ENCODE measurements at regions not wholly inside any gene's neighbourhood (a gene's known extent, or its start where the extent isn't known, plus 50 kb on each side); places are given as distances from the start of the nearest gene placed in this dataset.

- CTCF ChIA-PET, result no interaction called here
- H3K4me1 ChIP-seq (ENCODE audit: control insufficient read depth in 1 of 2, extremely low read depth in 1 of 2, insufficient read depth in 2 of 2, low read length in 2 of 2), result no peaks in the 10 kb centered on the region
- ATAC-seq (replicated peaks in 1 of 4) (no peak), DNase-seq (no peak)
- H3K36me3 Mint-ChIP-seq, result no peaks in the 10 kb centered on the region
- H3K36me3 ChIP-seq (ENCODE audit: control insufficient read depth in 2 of 2, extremely low read depth in 1 of 2, insufficient read depth in 1 of 2, low read length in 1 of 2), result no peaks in the 10 kb centered on the region
- H3K4me3 ChIP-seq (ENCODE audit: control insufficient read depth in 1 of 2, extremely low read depth in 1 of 2, low read length in 1 of 2), result no peak overlapping the region
- no peak overlapping the region for H3K27ac ChIP-seq (ENCODE audit: low read length)
- no peak overlapping the region for H3K4me3 Mint-ChIP-seq
- H3K27me3 Mint-ChIP-seq, result peaks cover 10 to 15% of the 10 kb centered on the region in 2 donors
- peaks cover 0 to 6% (median 0%) of the 10 kb centered on the region in 3 donors for H3K9me3 Mint-ChIP-seq
- no peaks in the 10 kb centered on the region for H3K4me1 Mint-ChIP-seq
- no peak overlapping the region for H3K27ac Mint-ChIP-seq
- H3K27me3 ChIP-seq (replicated peaks in 1 of 2; ENCODE audit: control insufficient read depth in 2 of 2, extremely low read depth in 1 of 2, insufficient read depth in 2 of 2, low read length in 1 of 2), result no peaks in the 10 kb centered on the region
- POLR2A ChIA-PET, result interaction anchor here (0.6 to 0.7 kb wide), 2 partner anchors 9 to 16 kb away, joined by 3 read pairs; no protein-coding TSS in a partner anchor
- no peaks in the 10 kb centered on the region for H3K9me3 ChIP-seq
Observed at GRCh38 chr5:57608542-57608941, 125.9 kb upstream of the ACTBL2 start.

DNA sequence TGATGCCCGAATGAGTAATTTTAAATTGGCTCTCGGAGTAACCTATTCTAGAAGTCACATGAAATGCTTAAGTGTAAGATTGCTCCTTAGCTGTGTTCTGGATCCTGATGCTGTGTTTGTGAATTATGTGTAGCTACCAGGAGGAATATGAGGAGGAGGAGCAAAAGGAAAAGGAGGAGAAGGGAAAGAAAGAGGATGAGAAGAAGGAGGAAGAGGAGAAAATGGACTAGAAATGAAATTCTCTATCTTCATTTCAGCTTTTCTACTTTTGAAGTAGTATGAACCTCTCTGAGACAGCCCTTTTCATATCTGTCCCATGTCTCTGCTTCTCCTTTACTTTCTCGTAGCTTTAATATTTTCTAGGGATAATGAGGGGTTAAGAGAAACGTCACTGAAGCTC, 119.4 kb upstream of the ACTBL2 start:
- Histone ChIP-seq H3K27me3 (replicated peaks in 1 of 2; ENCODE audit: control insufficient read depth in 2 of 2, extremely low read depth in 1 of 2, insufficient read depth in 2 of 2, low read length in 1 of 2) (no peaks in the 10 kb centered on the region), H3K36me3 (ENCODE audit: control insufficient read depth in 2 of 2, extremely low read depth in 1 of 2, insufficient read depth in 1 of 2, low read length in 1 of 2) (no peaks in the 10 kb centered on the region), H3K4me1 (ENCODE audit: control insufficient read depth in 1 of 2, extremely low read depth in 1 of 2, insufficient read depth in 2 of 2, low read length in 2 of 2) (no peaks in the 10 kb centered on the region), H3K9me3 (no peaks in the 10 kb centered on the region), H3K4me3 (ENCODE audit: control insufficient read depth in 1 of 2, extremely low read depth in 1 of 2, low read length in 1 of 2) (no peak overlapping the region), H3K27ac (ENCODE audit: low read length) (no peak overlapping the region)
- 100% methylated on average over 2 of the region's 4 CpGs for WGBS (ENCODE audit: insufficient coverage)
- ChIA-PET POLR2A (no interaction called here), CTCF (interaction anchor here in 1 of 2 donors (0.7 kb wide), 1 partner anchor 56 kb away, joined by 5 read pairs; no protein-coding TSS in a partner anchor)
- peaks cover 0 to 9% of the 10 kb centered on the region in 2 donors for H3K27me3 Mint-ChIP-seq
- no peaks in the 10 kb centered on the region for H3K4me1 Mint-ChIP-seq
- ATAC-seq (replicated peaks in 1 of 4), result no peak
- H3K9me3 Mint-ChIP-seq, result no peaks in the 10 kb centered on the region
- no peak overlapping the region for H3K4me3 Mint-ChIP-seq
- no peak for DNase-seq
- no peak overlapping the region for H3K27ac Mint-ChIP-seq
- no peaks in the 10 kb centered on the region for H3K36me3 Mint-ChIP-seq

DNA sequence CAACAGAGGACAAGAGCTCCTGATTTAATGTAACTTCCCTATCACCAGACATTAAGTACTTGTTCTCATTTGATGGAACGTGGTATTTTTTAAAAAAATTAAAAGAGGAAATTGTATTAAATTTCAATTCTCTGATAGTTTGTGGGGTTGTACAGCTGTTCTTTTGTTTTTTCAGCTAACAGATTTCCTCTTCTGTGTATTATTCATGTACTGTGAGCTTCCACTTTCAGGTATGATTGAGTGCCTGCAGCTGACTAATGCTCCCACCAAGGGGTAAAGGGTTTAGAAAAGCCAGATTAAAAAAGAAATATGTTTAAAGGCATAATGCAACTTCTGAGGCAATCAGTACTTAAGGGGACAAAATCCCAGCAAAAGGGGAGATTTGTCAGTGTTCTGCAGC, 117.7 kb upstream of the ACTBL2 start:
- Histone ChIP-seq H3K36me3 (ENCODE audit: control insufficient read depth in 2 of 2, extremely low read depth in 1 of 2, insufficient read depth in 1 of 2, low read length in 1 of 2) (no peaks in the 10 kb centered on the region), H3K27me3 (replicated peaks in 1 of 2; ENCODE audit: control insufficient read depth in 2 of 2, extremely low read depth in 1 of 2, insufficient read depth in 2 of 2, low read length in 1 of 2) (no peaks in the 10 kb centered on the region), H3K4me3 (ENCODE audit: control insufficient read depth in 1 of 2, extremely low read depth in 1 of 2, low read length in 1 of 2) (no peak overlapping the region), H3K9me3 (no peaks in the 10 kb centered on the region), H3K4me1 (ENCODE audit: control insufficient read depth in 1 of 2, extremely low read depth in 1 of 2, insufficient read depth in 2 of 2, low read length in 2 of 2) (no peaks in the 10 kb centered on the region), H3K27ac (ENCODE audit: low read length) (no peak overlapping the region)
- Mint-ChIP-seq H3K36me3 (no peaks in the 10 kb centered on the region), H3K4me1 (no peaks in the 10 kb centered on the region), H3K27ac (no peak overlapping the region), H3K4me3 (no peak overlapping the region), H3K9me3 (no peaks in the 10 kb centered on the region), H3K27me3 (peaks cover 0 to 9% of the 10 kb centered on the region in 2 donors)
- WGBS (ENCODE audit: insufficient coverage), result no CpG with 5 or more reads among the region's 1 CpG
- no peak for ATAC-seq (replicated peaks in 1 of 4)
- no peak for DNase-seq
- POLR2A ChIA-PET, result no interaction called here
- CTCF ChIA-PET, result no interaction called here

- H3K4me3 Mint-ChIP-seq, result no peak overlapping the region
- ChIA-PET POLR2A (no interaction called here), CTCF (interaction anchor here in 1 of 2 donors (0.8 kb wide), 1 partner anchor 8 kb away, joined by 3 read pairs; no protein-coding TSS in a partner anchor)
- Histone ChIP-seq H3K4me3 (ENCODE audit: control insufficient read depth in 1 of 2, extremely low read depth in 1 of 2, low read length in 1 of 2) (no peak overlapping the region), H3K9me3 (no peaks in the 10 kb centered on the region), H3K27me3 (replicated peaks in 1 of 2; ENCODE audit: control insufficient read depth in 2 of 2, extremely low read depth in 1 of 2, insufficient read depth in 2 of 2, low read length in 1 of 2) (no peaks in the 10 kb centered on the region), H3K4me1 (ENCODE audit: control insufficient read depth in 1 of 2, extremely low read depth in 1 of 2, insufficient read depth in 2 of 2, low read length in 2 of 2) (no peaks in the 10 kb centered on the region), H3K27ac (ENCODE audit: low read length) (no peak overlapping the region), H3K36me3 (ENCODE audit: control insufficient read depth in 2 of 2, extremely low read depth in 1 of 2, insufficient read depth in 1 of 2, low read length in 1 of 2) (no peaks in the 10 kb centered on the region)
- no peak overlapping the region for H3K27ac Mint-ChIP-seq
- H3K36me3 Mint-ChIP-seq, result no peaks in the 10 kb centered on the region
- no peaks in the 10 kb centered on the region for H3K4me1 Mint-ChIP-seq
- 51% methylated on average over 3 of the region's 3 CpGs for WGBS (ENCODE audit: insufficient coverage)
- DNase-seq, result no peak
- no peak for ATAC-seq (replicated peaks in 1 of 4)
- no peaks in the 10 kb centered on the region for H3K9me3 Mint-ChIP-seq
- H3K27me3 Mint-ChIP-seq, result peaks cover 0 to 9% of the 10 kb centered on the region in 2 donors
Observed at GRCh38 chr5:57598756-57599155, 116.1 kb upstream of the ACTBL2 start.

DNA sequence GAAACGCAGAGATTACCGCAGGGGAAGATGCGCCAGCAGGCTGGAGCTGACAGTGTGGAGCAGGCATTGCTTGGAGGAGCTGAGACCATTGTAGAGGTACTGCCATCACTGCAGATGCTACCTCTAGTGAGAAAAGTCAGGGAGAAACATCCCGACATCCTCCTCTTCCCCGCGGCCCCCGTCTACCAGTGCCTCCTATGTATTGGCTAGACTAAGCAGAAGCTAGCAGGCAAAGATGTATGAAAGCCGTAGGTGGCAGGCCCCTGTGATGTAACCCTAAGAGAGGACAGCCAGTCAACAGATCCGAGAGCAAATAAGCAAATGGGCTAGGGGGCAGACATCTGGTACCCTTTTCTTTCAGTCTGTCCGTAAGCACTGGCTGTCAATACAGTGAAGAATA, 115.5 kb upstream of the ACTBL2 start:
- H3K4me3 Mint-ChIP-seq, result no peak overlapping the region
- Histone ChIP-seq H3K4me1 (ENCODE audit: control insufficient read depth in 1 of 2, extremely low read depth in 1 of 2, insufficient read depth in 2 of 2, low read length in 2 of 2) (no peaks in the 10 kb centered on the region), H3K27ac (ENCODE audit: low read length) (no peak overlapping the region), H3K27me3 (replicated peaks in 1 of 2; ENCODE audit: control insufficient read depth in 2 of 2, extremely low read depth in 1 of 2, insufficient read depth in 2 of 2, low read length in 1 of 2) (no peaks in the 10 kb centered on the region), H3K4me3 (ENCODE audit: control insufficient read depth in 1 of 2, extremely low read depth in 1 of 2, low read length in 1 of 2) (no peak overlapping the region), H3K36me3 (ENCODE audit: control insufficient read depth in 2 of 2, extremely low read depth in 1 of 2, insufficient read depth in 1 of 2, low read length in 1 of 2) (no peaks in the 10 kb centered on the region), H3K9me3 (no peaks in the 10 kb centered on the region)
- no peaks in the 10 kb centered on the region for H3K4me1 Mint-ChIP-seq
- WGBS (ENCODE audit: insufficient coverage), result 88% methylated on average over 9 of the region's 10 CpGs
- H3K27ac Mint-ChIP-seq, result no peak overlapping the region
- DNase-seq (no peak), ATAC-seq (replicated peaks in 1 of 4) (no peak)
- no peaks in the 10 kb centered on the region for H3K36me3 Mint-ChIP-seq
- CTCF ChIA-PET, result interaction anchor here in 1 of 2 donors (0.8 kb wide), 1 partner anchor 8 kb away, joined by 3 read pairs; no protein-coding TSS in a partner anchor
- POLR2A ChIA-PET, result no interaction called here
- peaks cover 0 to 4% of the 10 kb centered on the region in 2 donors for H3K27me3 Mint-ChIP-seq
- H3K9me3 Mint-ChIP-seq, result no peaks in the 10 kb centered on the region

DNA sequence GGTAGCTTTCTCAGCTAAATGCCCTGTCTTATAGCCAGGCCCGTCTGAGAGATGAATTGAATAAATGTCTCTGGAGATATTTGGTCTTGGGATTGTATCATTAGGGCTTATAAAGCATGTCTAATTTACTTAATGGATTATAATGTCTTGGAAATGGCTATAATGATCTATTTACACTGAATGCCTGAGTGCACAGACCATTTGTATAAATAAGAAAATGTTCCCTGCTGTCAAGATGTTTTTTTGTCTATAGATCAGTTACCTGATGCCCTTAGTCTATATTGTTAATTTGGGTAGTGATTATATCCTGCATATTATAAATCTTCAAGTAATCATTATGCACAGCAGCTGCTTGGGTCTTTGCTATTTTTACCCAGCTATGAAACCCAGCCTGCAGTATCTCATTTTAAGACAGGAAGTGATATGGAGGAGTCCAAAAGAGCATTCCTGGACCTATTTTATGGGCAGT, 112.9 kb upstream of the ACTBL2 start:
- no peaks in the 10 kb centered on the region for H3K4me1 ChIP-seq (ENCODE audit: control insufficient read depth in 1 of 2, extremely low read depth in 1 of 2, insufficient read depth in 2 of 2, low read length in 2 of 2)
- CTCF ChIA-PET, result no interaction called here
- no peak overlapping the region for H3K27ac Mint-ChIP-seq
- WGBS (ENCODE audit: insufficient coverage), result no CpG with 5 or more reads among the region's 1 CpG
- POLR2A ChIA-PET, result no interaction called here
- H3K9me3 ChIP-seq, result no peaks in the 10 kb centered on the region
- H3K4me3 ChIP-seq (ENCODE audit: control insufficient read depth in 1 of 2, extremely low read depth in 1 of 2, low read length in 1 of 2), result no peak overlapping the region
- H3K27me3 ChIP-seq (replicated peaks in 1 of 2; ENCODE audit: control insufficient read depth in 2 of 2, extremely low read depth in 1 of 2, insufficient read depth in 2 of 2, low read length in 1 of 2), result no peaks in the 10 kb centered on the region
- H3K4me1 Mint-ChIP-seq, result no peaks in the 10 kb centered on the region
- no peaks in the 10 kb centered on the region for H3K9me3 Mint-ChIP-seq
- H3K27me3 Mint-ChIP-seq, result peaks cover 0 to 5% of the 10 kb centered on the region in 2 donors
- ATAC-seq (replicated peaks in 1 of 4) (no peak), DNase-seq (no peak)
- no peaks in the 10 kb centered on the region for H3K36me3 Mint-ChIP-seq
- no peak overlapping the region for H3K27ac ChIP-seq (ENCODE audit: low read length)
- H3K36me3 ChIP-seq (ENCODE audit: control insufficient read depth in 2 of 2, extremely low read depth in 1 of 2, insufficient read depth in 1 of 2, low read length in 1 of 2), result no peaks in the 10 kb centered on the region
- no peak overlapping the region for H3K4me3 Mint-ChIP-seq

- Mint-ChIP-seq H3K36me3 (no peaks in the 10 kb centered on the region), H3K9me3 (no peaks in the 10 kb centered on the region), H3K4me1 (no peaks in the 10 kb centered on the region), H3K27me3 (peaks cover 0 to 5% of the 10 kb centered on the region in 2 donors), H3K4me3 (no peak overlapping the region), H3K27ac (no peak overlapping the region)
- H3K27me3 ChIP-seq (replicated peaks in 1 of 2; ENCODE audit: control insufficient read depth in 2 of 2, extremely low read depth in 1 of 2, insufficient read depth in 2 of 2, low read length in 1 of 2), result no peaks in the 10 kb centered on the region
- H3K36me3 ChIP-seq (ENCODE audit: control insufficient read depth in 2 of 2, extremely low read depth in 1 of 2, insufficient read depth in 1 of 2, low read length in 1 of 2), result no peaks in the 10 kb centered on the region
- no peak overlapping the region for H3K27ac ChIP-seq (ENCODE audit: low read length)
- H3K4me3 ChIP-seq (ENCODE audit: control insufficient read depth in 1 of 2, extremely low read depth in 1 of 2, low read length in 1 of 2), result no peak overlapping the region
- DNase-seq (no peak), ATAC-seq (replicated peaks in 1 of 4) (no peak)
- no CpG with 5 or more reads among the region's 6 CpGs for WGBS (ENCODE audit: insufficient coverage)
- no peaks in the 10 kb centered on the region for H3K4me1 ChIP-seq (ENCODE audit: control insufficient read depth in 1 of 2, extremely low read depth in 1 of 2, insufficient read depth in 2 of 2, low read length in 2 of 2)
- H3K9me3 ChIP-seq, result no peaks in the 10 kb centered on the region
- ChIA-PET CTCF (no interaction called here), POLR2A (no interaction called here)
Observed at GRCh38 chr5:57594436-57594835, 111.8 kb upstream of the ACTBL2 start.
